Lung (tissue), 11 donors: ENCODE measurements at regions not wholly inside any gene's neighbourhood (a gene's known extent, or its start where the extent isn't known, plus 50 kb on each side); places are given as distances from the start of the nearest gene placed in this dataset.

Experiments used
- ATAC-seq: fragments of 200-7000 bp; cut with Tn5 transposase; one replicate; pipeline ENCODE4 v1.9.1; 2020; ENCODE audit warnings: moderate number of reproducible peaks; ENCODE audit not compliant: insufficient read depth, low FRiP score
- DNase-seq, 3 donors: peaks; one replicate each; pipeline ENCODE4 v3.0.0-alpha.2; 2013 to 2017
- H3K27ac ChIP-seq, 2 donors: one replicate each; pipeline ENCODE4 v1.5.1; 2013; ENCODE audit warnings: mild to moderate bottlenecking in 2 of 2, moderate library complexity in 2 of 2, control low read depth in 1 of 2, inconsistent platforms in 1 of 2, low read depth in 1 of 2, low read length in 1 of 2
- H3K27me3 ChIP-seq, 3 donors: one replicate each; pipeline ENCODE4 v1.5.1; 2013; ENCODE audit warnings: low read length in 2 of 3; ENCODE audit not compliant: control insufficient read depth in 3 of 3, insufficient read depth in 3 of 3
- H3K36me3 ChIP-seq, 4 donors: one replicate each; pipeline ENCODE4 v1.5.1; 2013; ENCODE audit warnings: low read length in 4 of 4, mild to moderate bottlenecking in 1 of 4, moderate library complexity in 1 of 4; ENCODE audit not compliant: control insufficient read depth in 4 of 4, insufficient read depth in 4 of 4
- H3K4me1 ChIP-seq, 5 donors: one replicate each; pipeline ENCODE4 v1.5.1; 2013; ENCODE audit warnings: low read length in 5 of 5, mild to moderate bottlenecking in 2 of 5, moderate library complexity in 1 of 5; ENCODE audit not compliant: control insufficient read depth in 5 of 5, insufficient read depth in 5 of 5
- H3K4me3 ChIP-seq: one replicate; pipeline ENCODE4 v1.5.1; 2013; ENCODE audit warnings: mild to moderate bottlenecking, control low read depth, moderate library complexity
- H3K9ac ChIP-seq, 2 donors: one replicate each; pipeline ENCODE4 v1.5.1; 2013; ENCODE audit warnings: low read length in 2 of 2, control low read depth in 1 of 2; ENCODE audit not compliant: insufficient read depth in 1 of 2
- H3K9me3 ChIP-seq, 4 donors: one replicate each; pipeline ENCODE4 v1.5.1; 2013; ENCODE audit warnings: low read length in 3 of 4, mild to moderate bottlenecking in 1 of 4, moderate library complexity in 1 of 4; ENCODE audit not compliant: control insufficient read depth in 4 of 4, insufficient read depth in 3 of 4
- CTCF ChIP-seq: IDR thresholded peaks from 2 replicates; pipeline ENCODE4 v1.5.1; 2012; ENCODE audit warnings: mild to moderate bottlenecking; ENCODE audit errors: control extremely low read depth, extremely low read depth
- WGBS, 2 donors: extraction: QIAGEN DNeasy Blood & Tissue Kit; methylation state at CpG; one replicate each; pipeline ENCODE4 v1.1.7; 2013; 5-methylcytosine and 5-hydroxymethylcytosine counted together
- donor health status: control.
- donor health status: control.
- donor health status: Bipolar disorder and iron deficiency.
- donor health status: healthy.
- donor health status: DM: yes; HTN: yes; CAD: no.

- Histone ChIP-seq H3K9me3 (peaks cover 0 to 3% (median 0%) of the 10 kb centered on the region in 4 donors), H3K27me3 (peaks cover 0 to 7% (median 0%) of the 10 kb centered on the region in 3 donors)
- ATAC-seq: no peak
These were observed 68.3 kb downstream of the CHST1 start for GRCh38 chr11:45597097-45597496.

DNA sequence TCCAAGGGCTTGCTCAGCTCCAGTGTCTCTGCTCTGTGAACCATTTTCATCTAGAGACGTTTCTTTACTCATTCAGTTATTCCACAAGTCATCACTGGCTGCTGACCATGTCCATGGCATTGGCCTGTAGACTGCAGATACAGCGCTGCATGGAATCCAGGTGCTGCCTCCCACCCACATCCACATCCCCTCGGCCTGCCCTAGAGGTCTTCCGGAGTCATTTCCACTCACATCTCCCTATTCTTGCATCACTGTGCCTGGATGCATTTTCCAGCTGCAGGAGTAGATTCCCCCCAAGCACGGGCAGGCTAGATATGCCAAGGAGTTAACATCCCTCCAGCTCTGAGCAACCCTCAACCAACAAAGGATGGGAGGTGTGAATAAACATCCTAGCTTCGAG is 68.9 kb downstream of the CHST1 start:
- no peak overlapping the region for H3K9ac ChIP-seq
- peaks cover 0 to 12% (median 0%) of the 10 kb centered on the region in 5 donors for H3K4me1 ChIP-seq
- DNase-seq: no peak
- TF ChIP-seq CTCF: no peak
- H3K36me3 ChIP-seq: no peaks in the 10 kb centered on the region
- no peak overlapping the region for H3K4me3 ChIP-seq
- no peak overlapping the region for H3K27ac ChIP-seq
- H3K27me3 ChIP-seq: peaks cover 0 to 7% (median 0%) of the 10 kb centered on the region in 3 donors
- 67 to 77% methylated on average over 6 of the region's 6 CpGs for WGBS, 2 donors
- H3K9me3 ChIP-seq: peaks cover 0 to 3% (median 0%) of the 10 kb centered on the region in 4 donors
- ATAC-seq: no peak

More at GRCh38 chr11:45597097-45597496, 68.3 kb downstream of the CHST1 start:
- no peak for TF ChIP-seq CTCF
- no peak for DNase-seq
- no peaks in the 10 kb centered on the region for H3K36me3 ChIP-seq
- no peak overlapping the region for H3K4me3 ChIP-seq
- 79 to 81% methylated on average over 3 of the region's 3 CpGs for WGBS, 2 donors
- no peak overlapping the region for H3K9ac ChIP-seq
- no peak overlapping the region for H3K27ac ChIP-seq
- H3K4me1 ChIP-seq: peaks cover 0 to 12% (median 0%) of the 10 kb centered on the region in 5 donors

DNA sequence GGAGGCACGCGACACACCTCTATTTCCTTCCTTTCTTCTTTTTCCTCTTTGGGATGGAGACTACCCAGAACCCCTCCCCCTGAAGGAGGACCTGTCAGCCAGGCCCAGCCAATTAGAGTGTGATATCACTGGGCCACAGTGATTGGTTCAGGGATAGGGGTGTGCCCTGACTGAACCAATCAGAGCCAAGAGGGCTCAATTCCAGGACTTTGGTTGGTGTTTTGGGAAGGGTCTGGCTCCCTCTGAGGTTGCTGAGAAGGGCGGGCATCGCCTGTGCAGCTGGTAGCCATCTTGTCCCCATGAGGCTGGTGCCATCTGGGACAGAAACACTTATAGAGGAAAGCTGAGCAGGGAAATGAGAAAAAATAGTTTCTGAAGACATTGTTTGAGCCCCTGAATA is 71.4 kb downstream of the CHST1 start:
- Histone ChIP-seq H3K4me3 (no peak overlapping the region), H3K27me3 (peaks cover 0 to 7% (median 0%) of the 10 kb centered on the region in 3 donors), H3K9ac (no peak overlapping the region), H3K9me3 (peaks cover 0 to 3% (median 0%) of the 10 kb centered on the region in 4 donors), H3K27ac (no peak overlapping the region), H3K36me3 (no peaks in the 10 kb centered on the region), H3K4me1 (peaks cover 0 to 12% (median 0%) of the 10 kb centered on the region in 5 donors)
- 77 to 84% methylated on average over 4 of the region's 4 CpGs for WGBS, 2 donors
- DNase-seq: no peak
- TF ChIP-seq CTCF: no peak
- ATAC-seq: no peak

GRCh38 chr11:45592636-45593035 is 72.8 kb downstream of the CHST1 start:
- WGBS, 2 donors: 69 to 82% methylated on average over 6 of the region's 6 CpGs
- TF ChIP-seq CTCF: no peak
- DNase-seq: no peak

More at GRCh38 chr11:45592636-45593035, 72.8 kb downstream of the CHST1 start:
- Histone ChIP-seq H3K4me3 (no peak overlapping the region), H3K36me3 (no peaks in the 10 kb centered on the region), H3K9me3 (peaks cover 0 to 3% (median 0%) of the 10 kb centered on the region in 4 donors), H3K27ac (no peak overlapping the region), H3K4me1 (peaks cover 0 to 12% (median 0%) of the 10 kb centered on the region in 5 donors), H3K9ac (no peak overlapping the region), H3K27me3 (peaks cover 0 to 7% (median 0%) of the 10 kb centered on the region in 3 donors)
- no peak for ATAC-seq
